HEK293 (cell line): ENCODE measurements at regions not wholly inside any gene's neighbourhood (a gene's known extent, or its start where the extent isn't known, plus 50 kb on each side); places are given as distances from the start of the nearest gene placed in this dataset.

Experiments
- CTCF ChIA-PET: fragments of 350-600 bp; formaldehyde crosslinking; extraction: SDS; loops from one replicate; lab custom pipeline; 2021; ENCODE audit warnings: antibody characterized with exemption; lab: Yijun Ruan, JAX
- POLR2A ChIA-PET: fragments of 300-600 bp; formaldehyde crosslinking; extraction: SDS; loops from one replicate; lab custom pipeline; 2020; ENCODE audit warnings: antibody characterized with exemption, inconsistent platforms; lab: Yijun Ruan, JAX
- H3K27ac ChIP-seq: fragments of 200-500 bp; sonication (Bioruptor generic); 2 replicates; pipeline ENCODE4 v1.5.1; 2014; ENCODE audit warnings: low read depth, low read length, control low read depth, inconsistent platforms; ENCODE audit errors: extremely low read depth
- H3K36me3 ChIP-seq, 2 experiments: fragments of 200-500 bp in 1 of 2; sonication (Bioruptor generic) in 1 of 2; 1 replicate in 1 of 2; 2 replicates in 1 of 2; pipeline ENCODE4 v1.5.1; 2014 to 2017; ENCODE audit warnings: inconsistent platforms in 2 of 2, low read length in 2 of 2; ENCODE audit not compliant: control insufficient read depth in 2 of 2, insufficient read depth in 1 of 2
- H3K4me1 ChIP-seq: fragments of 200-500 bp; sonication (Bioruptor generic); 2 replicates; pipeline ENCODE4 v1.5.1; 2014; ENCODE audit warnings: mild to moderate bottlenecking, low read length, inconsistent platforms; ENCODE audit not compliant: control insufficient read depth, insufficient read depth
- H3K4me3 ChIP-seq: 2 replicates; pipeline ENCODE4 v1.5.1; 2011; ENCODE audit warnings: low read depth, mild to moderate bottlenecking, control low read depth, low read length, moderate library complexity
- H3K9me3 ChIP-seq: fragments of 200-500 bp; sonication (Bioruptor generic); 2 replicates; pipeline ENCODE4 v1.5.1; 2014; ENCODE audit warnings: low read depth, low read length, inconsistent platforms; ENCODE audit not compliant: control insufficient read depth, insufficient read depth
- ELK4 ChIP-seq: IDR thresholded peaks from 2 replicates; pipeline ENCODE4 v1.6.1; 2011; ENCODE audit warnings: mild to moderate bottlenecking, low read depth, low read length, borderline replicate concordance
- GFI1B ChIP-seq: fragments of 450-650 bp; formaldehyde crosslinking; IDR thresholded peaks from 2 replicates; pipeline ENCODE4 v1.5.1; 2016; ENCODE audit warnings: missing biosample characterization, missing genetic modification characterization
- GLIS1 ChIP-seq: fragments of 450-650 bp; formaldehyde crosslinking; IDR thresholded peaks from 2 replicates; pipeline ENCODE4 v1.5.1; 2016; ENCODE audit warnings: missing biosample characterization, missing genetic modification characterization
- KLF16 ChIP-seq: fragments of 450-650 bp; formaldehyde crosslinking; IDR thresholded peaks from 2 replicates; pipeline ENCODE4 v1.5.1; 2017; ENCODE audit warnings: missing biosample characterization, missing genetic modification characterization
- KLF7 ChIP-seq: fragments of 450-650 bp; formaldehyde crosslinking; IDR thresholded peaks from 2 replicates; pipeline ENCODE4 v1.5.1; 2016; ENCODE audit warnings: missing biosample characterization, missing genetic modification characterization, borderline replicate concordance
- MYNN ChIP-seq: fragments of 450-650 bp; formaldehyde crosslinking; IDR thresholded peaks from 2 replicates; pipeline ENCODE4 v1.5.1; 2016; ENCODE audit warnings: missing biosample characterization, missing genetic modification characterization, borderline replicate concordance
- MZF1 ChIP-seq: fragments of 450-650 bp; formaldehyde crosslinking; IDR thresholded peaks from 2 replicates; pipeline ENCODE4 v1.5.1; 2017; ENCODE audit warnings: missing biosample characterization, missing genetic modification characterization, borderline replicate concordance
- SCRT2 ChIP-seq: fragments of 450-650 bp; formaldehyde crosslinking; IDR thresholded peaks from 2 replicates; pipeline ENCODE4 v1.5.1; 2016; ENCODE audit warnings: missing biosample characterization, missing genetic modification characterization
- YY2 ChIP-seq: fragments of 450-650 bp; formaldehyde crosslinking; IDR thresholded peaks from 2 replicates; pipeline ENCODE4 v1.5.1; 2016; ENCODE audit warnings: missing biosample characterization, missing genetic modification characterization
- ZNF121 ChIP-seq: fragments of 450-650 bp; formaldehyde crosslinking; IDR thresholded peaks from 2 replicates; pipeline ENCODE4 v1.5.1; 2016; ENCODE audit warnings: missing biosample characterization, missing genetic modification characterization
- ZNF26 ChIP-seq: fragments of 450-650 bp; formaldehyde crosslinking; IDR thresholded peaks from 2 replicates; pipeline ENCODE4 v1.5.1; 2016; ENCODE audit warnings: missing biosample characterization, missing genetic modification characterization
- ZNF280D ChIP-seq: fragments of 450-650 bp; formaldehyde crosslinking; IDR thresholded peaks from 2 replicates; pipeline ENCODE4 v1.5.1; 2016; ENCODE audit warnings: missing biosample characterization, missing genetic modification characterization
- ZNF391 ChIP-seq: fragments of 450-650 bp; formaldehyde crosslinking; IDR thresholded peaks from 2 replicates; pipeline ENCODE4 v1.5.1; 2016; ENCODE audit warnings: low read depth, missing biosample characterization, missing genetic modification characterization, borderline replicate concordance
- ZNF398 ChIP-seq: fragments of 450-650 bp; formaldehyde crosslinking; IDR thresholded peaks from 2 replicates; pipeline ENCODE4 v1.5.1; 2017; ENCODE audit warnings: missing biosample characterization, missing genetic modification characterization
- ZNF48 ChIP-seq: fragments of 450-650 bp; formaldehyde crosslinking; IDR thresholded peaks from 2 replicates; pipeline ENCODE4 v1.5.1; 2016; ENCODE audit warnings: missing biosample characterization, missing genetic modification characterization
- ZNF510 ChIP-seq: fragments of 450-650 bp; formaldehyde crosslinking; IDR thresholded peaks from 2 replicates; pipeline ENCODE4 v1.5.1; 2018; ENCODE audit warnings: mild to moderate bottlenecking, missing genetic modification characterization, missing biosample characterization; ENCODE audit not compliant: insufficient replicate concordance
- ZNF585B ChIP-seq: fragments of 450-650 bp; formaldehyde crosslinking; IDR thresholded peaks from 2 replicates; pipeline ENCODE4 v1.5.1; 2016; ENCODE audit warnings: missing biosample characterization, missing genetic modification characterization
- ZNF677 ChIP-seq: fragments of 450-650 bp; IDR thresholded peaks from 2 replicates; pipeline ENCODE4 v1.5.0; 2018; ENCODE audit warnings: missing biosample characterization, mild to moderate bottlenecking, missing genetic modification characterization, moderate library complexity
- TF ChIP-seq, protein P1 (sequence below): fragments of 450-650 bp; formaldehyde crosslinking; conservative IDR thresholded peaks from 2 replicates; pipeline ENCODE4 v1.5.1; 2016; ENCODE audit warnings: low read depth, missing biosample characterization, missing genetic modification characterization
- TF ChIP-seq, protein P2 (sequence below): fragments of 450-650 bp; formaldehyde crosslinking; IDR thresholded peaks from 2 replicates; pipeline ENCODE4 v1.5.0; 2017; ENCODE audit warnings: missing biosample characterization, missing genetic modification characterization, borderline replicate concordance
- TF ChIP-seq, protein P3 (sequence below): fragments of 450-650 bp; formaldehyde crosslinking; IDR thresholded peaks from 2 replicates; pipeline ENCODE4 v1.5.1; 2017; ENCODE audit warnings: missing biosample characterization, mild to moderate bottlenecking, missing genetic modification characterization, moderate library complexity

GRCh38 chr5:174355208-174355612 is 309.7 kb downstream of the NSG2 start (continued):
- TF ChIP-seq, protein P1, sequence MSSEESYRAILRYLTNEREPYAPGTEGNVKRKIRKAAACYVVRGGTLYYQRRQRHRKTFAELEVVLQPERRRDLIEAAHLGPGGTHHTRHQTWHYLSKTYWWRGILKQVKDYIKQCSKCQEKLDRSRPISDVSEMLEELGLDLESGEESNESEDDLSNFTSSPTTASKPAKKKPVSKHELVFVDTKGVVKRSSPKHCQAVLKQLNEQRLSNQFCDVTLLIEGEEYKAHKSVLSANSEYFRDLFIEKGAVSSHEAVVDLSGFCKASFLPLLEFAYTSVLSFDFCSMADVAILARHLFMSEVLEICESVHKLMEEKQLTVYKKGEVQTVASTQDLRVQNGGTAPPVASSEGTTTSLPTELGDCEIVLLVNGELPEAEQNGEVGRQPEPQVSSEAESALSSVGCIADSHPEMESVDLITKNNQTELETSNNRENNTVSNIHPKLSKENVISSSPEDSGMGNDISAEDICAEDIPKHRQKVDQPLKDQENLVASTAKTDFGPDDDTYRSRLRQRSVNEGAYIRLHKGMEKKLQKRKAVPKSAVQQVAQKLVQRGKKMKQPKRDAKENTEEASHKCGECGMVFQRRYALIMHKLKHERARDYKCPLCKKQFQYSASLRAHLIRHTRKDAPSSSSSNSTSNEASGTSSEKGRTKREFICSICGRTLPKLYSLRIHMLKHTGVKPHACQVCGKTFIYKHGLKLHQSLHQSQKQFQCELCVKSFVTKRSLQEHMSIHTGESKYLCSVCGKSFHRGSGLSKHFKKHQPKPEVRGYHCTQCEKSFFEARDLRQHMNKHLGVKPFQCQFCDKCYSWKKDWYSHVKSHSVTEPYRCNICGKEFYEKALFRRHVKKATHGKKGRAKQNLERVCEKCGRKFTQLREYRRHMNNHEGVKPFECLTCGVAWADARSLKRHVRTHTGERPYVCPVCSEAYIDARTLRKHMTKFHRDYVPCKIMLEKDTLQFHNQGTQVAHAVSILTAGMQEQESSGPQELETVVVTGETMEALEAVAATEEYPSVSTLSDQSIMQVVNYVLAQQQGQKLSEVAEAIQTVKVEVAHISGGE (tag by site-specific recombination) = no peak
- no peak for TF ChIP-seq ZNF48 (tag by site-specific recombination)
- no peak for TF ChIP-seq SCRT2 (tag by site-specific recombination)
- peak; percentile 88; the same call in 1 of the 2 replicates for TF ChIP-seq ZNF391
- no peak for TF ChIP-seq ZNF585B (tag by site-specific recombination)
- no peak; the same call in 1 of the 2 replicates for TF ChIP-seq KLF16 (tag by site-specific recombination)
- no peak for TF ChIP-seq GFI1B
- peak; percentile 28 for TF ChIP-seq ZNF510 (tag by site-specific recombination)

DNA sequence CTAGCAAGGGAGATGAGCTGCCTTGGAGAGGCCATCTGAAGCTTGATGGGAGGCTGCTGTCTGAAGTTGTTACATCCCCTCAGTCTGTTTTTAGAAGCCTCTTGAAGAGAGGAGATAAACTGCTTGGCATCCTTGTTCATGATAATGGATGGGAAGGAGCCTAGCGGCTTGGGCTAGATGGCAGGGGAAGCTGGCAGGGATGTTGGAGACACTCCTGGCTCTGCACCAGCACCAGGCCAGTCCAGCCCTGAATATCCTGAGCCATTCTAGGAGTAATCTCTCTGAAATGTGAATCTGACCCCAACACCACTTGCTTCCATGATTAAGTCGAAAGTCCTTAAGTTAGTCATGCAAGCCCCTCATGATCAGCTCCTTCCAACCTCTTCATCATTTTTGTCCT is 310.5 kb downstream of the NSG2 start:
- POLR2A ChIA-PET = interaction anchor here (1.6 to 3.0 kb wide), 2 partner anchors 18 to 27 kb away, joined by 8 to 27 read pairs; no protein-coding TSS in a partner anchor
- TF ChIP-seq MYNN (tag by site-specific recombination) (no peak), ZNF26 (tag by site-specific recombination) (no peak), KLF7 (tag by site-specific recombination) (no peak), ZNF398 (no peak), MZF1 (tag by site-specific recombination) (no peak), ZNF280D (tag by site-specific recombination) (no peak), ZNF677 (tag by site-specific recombination) (no peak), GLIS1 (tag by site-specific recombination) (no peak), ELK4 (no peak), ZNF121 (tag by site-specific recombination) (no peak), YY2 (tag by site-specific recombination) (no peak)
- TF ChIP-seq, protein P2, sequence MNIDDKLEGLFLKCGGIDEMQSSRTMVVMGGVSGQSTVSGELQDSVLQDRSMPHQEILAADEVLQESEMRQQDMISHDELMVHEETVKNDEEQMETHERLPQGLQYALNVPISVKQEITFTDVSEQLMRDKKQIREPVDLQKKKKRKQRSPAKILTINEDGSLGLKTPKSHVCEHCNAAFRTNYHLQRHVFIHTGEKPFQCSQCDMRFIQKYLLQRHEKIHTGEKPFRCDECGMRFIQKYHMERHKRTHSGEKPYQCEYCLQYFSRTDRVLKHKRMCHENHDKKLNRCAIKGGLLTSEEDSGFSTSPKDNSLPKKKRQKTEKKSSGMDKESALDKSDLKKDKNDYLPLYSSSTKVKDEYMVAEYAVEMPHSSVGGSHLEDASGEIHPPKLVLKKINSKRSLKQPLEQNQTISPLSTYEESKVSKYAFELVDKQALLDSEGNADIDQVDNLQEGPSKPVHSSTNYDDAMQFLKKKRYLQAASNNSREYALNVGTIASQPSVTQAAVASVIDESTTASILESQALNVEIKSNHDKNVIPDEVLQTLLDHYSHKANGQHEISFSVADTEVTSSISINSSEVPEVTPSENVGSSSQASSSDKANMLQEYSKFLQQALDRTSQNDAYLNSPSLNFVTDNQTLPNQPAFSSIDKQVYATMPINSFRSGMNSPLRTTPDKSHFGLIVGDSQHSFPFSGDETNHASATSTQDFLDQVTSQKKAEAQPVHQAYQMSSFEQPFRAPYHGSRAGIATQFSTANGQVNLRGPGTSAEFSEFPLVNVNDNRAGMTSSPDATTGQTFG = no peak
- TF ChIP-seq, protein P3, sequence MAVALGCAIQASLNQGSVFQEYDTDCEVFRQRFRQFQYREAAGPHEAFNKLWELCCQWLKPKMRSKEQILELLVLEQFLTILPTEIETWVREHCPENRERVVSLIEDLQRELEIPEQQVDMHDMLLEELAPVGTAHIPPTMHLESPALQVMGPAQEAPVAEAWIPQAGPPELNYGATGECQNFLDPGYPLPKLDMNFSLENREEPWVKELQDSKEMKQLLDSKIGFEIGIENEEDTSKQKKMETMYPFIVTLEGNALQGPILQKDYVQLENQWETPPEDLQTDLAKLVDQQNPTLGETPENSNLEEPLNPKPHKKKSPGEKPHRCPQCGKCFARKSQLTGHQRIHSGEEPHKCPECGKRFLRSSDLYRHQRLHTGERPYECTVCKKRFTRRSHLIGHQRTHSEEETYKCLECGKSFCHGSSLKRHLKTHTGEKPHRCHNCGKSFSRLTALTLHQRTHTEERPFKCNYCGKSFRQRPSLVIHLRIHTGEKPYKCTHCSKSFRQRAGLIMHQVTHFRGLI (tag by site-specific recombination) = no peak

More for the DNA sequence above, 310.5 kb downstream of the NSG2 start:
- Histone ChIP-seq H3K4me1 (peaks cover 3% of the 10 kb centered on the region), H3K27ac (no peak overlapping the region), H3K4me3 (no peak overlapping the region), H3K9me3 (no peaks in the 10 kb centered on the region), H3K36me3 (no peaks in the 10 kb centered on the region)
- CTCF ChIA-PET = interaction anchor here (0.7 to 2.0 kb wide), 4 partner anchors 18 to 1036 kb away, joined by 3 to 4 read pairs (median 4); no protein-coding TSS in a partner anchor
